Ramos (cell line): ENCODE measurements at regions not wholly inside any gene's neighbourhood (a gene's known extent, or its start where the extent isn't known, plus 50 kb on each side); places are given as distances from the start of the nearest gene placed in this dataset.
"Not testable (repeated sequence)": the region's sequence is repeated elsewhere in the genome, so short reads cannot be mapped to it uniquely, and the experiment has no call there.

Source experiments
- in situ Hi-C: fragments of 300-500 bp; cut with MboI; formaldehyde crosslinking; loops from one replicate; pipeline ENCODE4 v1.14.3; 2022; ENCODE audit warnings: low sequenced_read_pairs; ENCODE audit not compliant: unreplicated experiment

DNA sequence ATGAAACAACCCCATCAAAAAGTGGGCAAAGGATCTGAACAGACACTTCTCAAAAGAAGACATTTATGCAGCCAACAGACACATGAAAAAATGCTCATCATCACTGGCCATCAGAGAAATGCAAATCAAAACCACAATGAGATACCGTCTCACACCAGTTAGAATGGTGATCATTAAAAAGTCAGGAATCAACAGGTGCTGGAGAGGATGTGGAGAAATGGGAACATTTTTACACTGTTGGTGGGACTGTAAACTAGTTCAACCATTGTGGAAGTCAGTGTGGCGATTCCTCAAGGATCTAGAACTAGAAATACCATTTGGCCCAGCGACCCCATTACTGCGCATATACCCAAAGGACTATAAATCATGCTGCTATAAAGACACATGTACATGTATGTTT lies 179.1 kb downstream of the LRRC70 start:
- in situ Hi-C loops: not testable (repeated sequence)

- in situ Hi-C loops: not testable (repeated sequence)
Observed at GRCh38 chr5:62752998-62753367, 174.4 kb downstream of the LRRC70 start.

- in situ Hi-C loops: not testable (repeated sequence)
Observed at GRCh38 chr5:62752056-62752997, 173.7 kb downstream of the LRRC70 start.

DNA sequence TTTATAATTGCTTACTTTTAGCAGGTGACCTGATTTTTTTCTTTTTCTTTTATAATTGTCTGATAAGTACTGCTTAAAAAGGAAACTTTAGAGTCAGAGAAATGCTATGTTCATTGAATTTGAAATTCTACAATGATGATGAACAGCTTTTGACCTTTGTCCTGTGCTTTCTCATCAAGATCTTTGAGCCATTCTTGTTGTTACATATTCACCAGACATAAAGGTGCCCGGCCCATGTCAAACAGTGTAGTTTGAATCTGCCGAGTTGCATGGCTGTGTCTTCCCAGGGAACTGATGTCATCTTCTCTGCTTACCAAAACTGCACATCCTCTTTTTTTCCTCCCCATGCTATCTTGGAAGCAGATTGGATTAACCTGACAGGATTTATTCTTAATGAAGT lies 163.6 kb downstream of the LRRC70 start:
- in situ Hi-C loops: no loop called here

DNA sequence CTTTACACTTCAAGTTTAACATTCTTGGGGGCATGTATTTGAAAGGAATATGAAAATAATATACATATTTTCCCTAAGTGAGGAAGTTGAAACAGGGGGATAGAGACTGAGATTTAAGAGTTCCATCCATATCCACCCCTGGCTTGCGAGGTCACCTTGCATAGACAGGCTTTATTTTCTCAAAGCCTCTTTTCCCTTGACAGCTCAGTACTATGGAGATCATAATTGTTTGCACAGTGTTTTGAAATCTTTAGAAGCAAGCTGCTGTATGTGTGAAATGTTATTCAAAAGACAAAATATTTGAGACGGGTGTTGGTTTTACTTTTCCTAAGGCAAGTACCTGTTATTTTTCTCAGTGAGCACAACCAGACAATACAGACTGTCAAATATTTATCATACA lies 163.1 kb downstream of the LRRC70 start:
- in situ Hi-C loops: no loop called here

DNA sequence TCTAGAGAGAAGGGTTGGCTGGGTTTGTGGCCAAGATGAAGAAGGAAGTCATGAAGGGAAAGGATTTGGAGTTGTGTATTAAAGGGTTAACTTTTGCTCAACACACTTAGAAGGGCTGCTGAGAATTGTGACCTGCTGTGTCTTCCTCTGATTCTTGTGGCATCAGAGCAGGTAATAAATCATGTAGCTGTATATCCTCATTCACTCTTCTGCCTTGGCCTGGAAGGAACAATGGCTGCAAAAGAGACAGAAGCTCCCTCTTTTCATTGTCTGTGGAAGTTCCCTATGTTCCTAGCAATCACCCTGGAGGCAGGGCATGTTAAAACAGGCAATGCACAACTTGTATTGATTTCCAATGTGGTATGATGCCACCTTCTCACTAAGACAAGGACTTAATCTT lies 159.1 kb downstream of the LRRC70 start:
- in situ Hi-C loops: no loop called here

- in situ Hi-C loops: no loop called here
Observed at GRCh38 chr5:62732677-62733121, 154.1 kb downstream of the LRRC70 start.

- in situ Hi-C loops: no loop called here
Observed at GRCh38 chr5:62731022-62731421, 152.4 kb downstream of the LRRC70 start.

DNA sequence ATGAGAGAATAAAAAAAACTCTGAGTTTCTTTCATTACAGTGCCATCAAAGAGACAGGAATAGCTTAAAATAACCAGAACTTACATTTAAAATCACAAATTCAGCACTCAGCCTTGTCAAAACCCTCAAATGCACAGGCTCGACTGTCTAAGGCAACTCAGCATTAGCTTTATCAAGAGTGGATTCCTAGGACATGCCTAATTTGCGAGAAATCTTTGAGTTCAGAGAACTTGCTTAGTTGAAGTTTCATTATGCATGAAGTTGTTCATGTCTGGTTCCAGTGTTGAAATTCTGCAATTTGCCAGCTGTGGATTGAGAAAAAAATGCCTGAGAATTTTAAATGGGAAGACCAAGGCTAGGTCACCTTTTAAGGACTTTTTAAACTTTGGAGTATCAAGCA lies 151.1 kb downstream of the LRRC70 start:
- in situ Hi-C loops: no loop called here

GRCh38 chr5:62727861-62728260 lies 149.2 kb downstream of the LRRC70 start:
- in situ Hi-C loops: no loop called here

- in situ Hi-C loops: no loop called here
Observed at GRCh38 chr5:62727184-62727583, 148.6 kb downstream of the LRRC70 start.

- in situ Hi-C loops: no loop called here
Observed at GRCh38 chr5:62722360-62722759, 143.7 kb downstream of the LRRC70 start.

DNA sequence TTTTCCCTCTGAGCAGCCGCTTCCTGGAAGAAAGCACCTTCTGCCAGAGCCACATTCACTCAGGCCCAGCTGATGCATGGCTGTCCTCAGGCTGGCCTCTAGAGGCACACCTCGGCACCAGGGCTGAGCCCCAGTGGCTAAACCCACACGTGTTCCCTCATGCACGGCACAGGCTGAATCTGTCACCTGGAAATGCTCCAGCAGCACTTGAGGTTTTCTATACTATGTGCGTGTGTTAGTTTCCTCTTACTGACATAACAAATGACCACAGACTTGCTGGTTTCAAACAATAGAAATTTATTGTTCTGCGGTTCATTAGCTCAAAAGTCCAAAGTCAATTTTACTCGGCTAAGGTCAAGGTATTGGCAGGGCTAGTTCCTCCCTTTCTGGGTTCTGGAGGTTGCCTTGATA lies 141.4 kb downstream of the LRRC70 start:
- in situ Hi-C loops: no loop called here

DNA sequence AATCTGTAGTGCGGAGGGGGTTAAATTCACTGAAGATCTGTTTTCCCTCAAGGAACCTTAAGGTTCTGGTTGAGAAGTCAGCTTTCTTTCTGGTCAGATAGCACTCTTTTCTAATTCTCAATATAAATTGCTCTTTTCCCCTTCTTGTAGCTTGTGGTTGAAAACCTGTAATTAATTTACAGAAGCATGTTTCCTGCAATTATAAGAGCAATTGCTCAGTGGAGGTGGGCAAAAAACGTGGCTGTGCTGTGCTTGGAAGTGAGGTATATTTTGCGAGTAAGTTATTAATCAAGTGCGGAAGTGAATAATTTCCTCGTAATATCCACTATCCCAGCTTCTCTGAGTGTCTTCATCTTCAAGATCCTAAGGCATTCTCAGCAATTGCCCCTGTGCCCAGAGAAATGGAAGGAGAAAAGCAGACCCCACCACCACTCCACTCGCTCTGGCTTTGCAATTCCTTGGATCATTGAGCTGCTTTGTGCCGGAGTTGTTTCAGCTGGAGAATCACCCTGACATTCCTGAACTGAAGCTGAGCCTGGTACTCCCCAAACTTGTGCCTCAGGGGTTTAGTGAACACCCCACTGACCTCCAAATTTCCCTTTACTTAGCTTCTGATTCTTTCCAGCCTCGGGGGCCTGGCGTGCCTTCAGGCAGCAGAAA lies 140.6 kb downstream of the LRRC70 start:
- in situ Hi-C loops: no loop called here

DNA sequence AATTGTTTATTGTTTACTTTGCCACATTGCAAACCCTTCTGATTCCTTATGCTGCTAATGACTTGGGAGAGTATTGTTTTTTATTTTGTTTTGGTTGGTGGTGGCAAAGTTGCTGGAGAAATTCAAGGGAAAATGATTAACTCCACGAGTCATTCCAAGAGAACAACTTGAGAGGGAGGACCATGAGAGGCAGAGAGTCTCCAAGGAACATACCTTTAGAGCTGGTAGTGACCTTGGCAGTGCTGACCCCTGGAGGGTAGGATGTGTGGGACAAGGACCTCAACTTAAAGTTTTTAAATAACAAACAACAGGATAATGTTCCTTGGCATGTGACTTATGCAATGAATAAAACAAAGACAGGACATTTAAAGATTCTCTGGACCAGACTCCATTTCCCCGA lies 139.7 kb downstream of the LRRC70 start:
- in situ Hi-C loops: no loop called here

- in situ Hi-C loops: no loop called here
Observed at GRCh38 chr5:62717301-62717933, 138.8 kb downstream of the LRRC70 start.

- in situ Hi-C loops: no loop called here
Observed at GRCh38 chr5:62714296-62714695, 135.7 kb downstream of the LRRC70 start.

DNA sequence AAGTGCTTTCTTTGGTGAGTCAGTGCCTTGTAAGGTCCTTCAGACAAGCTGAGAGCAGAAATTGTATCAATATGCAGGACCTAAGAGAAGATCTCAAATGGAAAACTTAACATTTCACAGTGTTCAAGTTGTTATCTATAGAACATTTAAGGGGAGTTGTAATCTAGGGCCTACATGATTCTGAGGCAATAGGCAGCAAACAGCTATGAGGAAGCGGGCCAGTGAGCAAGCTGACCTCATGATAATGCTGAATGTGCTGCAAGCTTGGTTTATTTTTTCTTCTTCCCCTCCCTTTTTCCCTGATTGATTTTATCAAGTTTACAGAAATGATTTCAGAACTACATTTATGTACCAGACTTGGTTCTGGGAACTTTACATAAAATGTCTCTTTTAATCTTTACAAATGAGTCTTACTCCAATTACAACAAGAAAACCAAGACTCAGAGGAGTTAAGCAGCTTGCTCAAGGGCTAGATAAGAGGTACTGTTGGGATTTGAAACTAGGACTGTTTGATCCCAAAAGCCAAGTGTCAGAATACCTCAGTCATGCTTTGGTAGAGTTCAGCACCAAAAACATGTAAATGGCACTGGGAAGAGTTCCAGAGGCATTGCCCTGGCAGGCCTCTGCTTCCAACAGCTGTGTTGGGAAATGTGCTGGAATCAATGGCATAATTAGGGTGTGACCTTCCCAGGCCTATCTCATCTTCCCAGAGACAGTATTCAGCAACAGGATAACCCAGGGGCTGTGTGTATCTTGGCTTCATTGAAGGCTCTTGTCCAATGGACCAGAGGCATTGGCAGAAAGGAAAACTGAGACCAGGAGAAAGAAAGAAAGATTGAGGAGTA lies 130.1 kb downstream of the LRRC70 start:
- in situ Hi-C loops: no loop called here

- in situ Hi-C loops: no loop called here
Observed at GRCh38 chr5:62707563-62707962, 128.9 kb downstream of the LRRC70 start.

DNA sequence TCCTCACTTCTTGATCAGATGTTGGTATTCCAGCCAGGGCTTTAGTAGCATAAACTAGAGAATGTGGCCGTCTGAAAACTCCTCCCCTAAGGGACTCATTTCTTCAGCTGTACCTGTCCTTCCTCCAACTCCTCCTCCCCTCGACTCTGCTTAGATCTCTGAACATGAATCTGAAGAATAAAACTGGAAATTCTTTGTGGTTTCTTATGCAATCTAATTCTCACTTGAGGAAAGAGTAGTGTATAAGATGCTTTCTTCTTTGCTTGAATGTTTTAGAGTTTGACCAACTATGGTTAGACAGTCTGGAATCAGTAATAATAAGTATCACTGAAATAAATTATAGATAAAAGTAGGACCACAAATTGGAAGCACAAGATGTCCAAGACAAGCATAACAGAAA lies 128.5 kb downstream of the LRRC70 start:
- in situ Hi-C loops: no loop called here
